CD4-positive, alpha-beta T cell (primary cell): ENCODE measurements at regions not wholly inside any gene's neighbourhood (a gene's known extent, or its start where the extent isn't known, plus 50 kb on each side); places are given as distances from the start of the nearest gene placed in this dataset.
A peak's percentile ranks its signal among the peaks of the same experiment; 100 is the strongest.

Experiments used
- ATAC-seq: fragments of 200-7000 bp; cut with Tn5 transposase; one replicate; pipeline ENCODE4 v1.10.0; 2022; ENCODE audit warnings: mild to moderate bottlenecking; ENCODE audit not compliant: poor library complexity
- CTCF ChIA-PET: fragments of 350-600 bp; sonication (Branson Sonifier 250); formaldehyde crosslinking; loops from one replicate; lab custom pipeline; 2021; ENCODE audit warnings: antibody characterized with exemption, inconsistent platforms; lab: Charles Lee
- POLR2A ChIA-PET: fragments of 350-600 bp; sonication (Branson Sonifier 250); formaldehyde crosslinking; loops from one replicate; lab custom pipeline; 2021; ENCODE audit warnings: antibody characterized with exemption, inconsistent platforms; lab: Charles Lee
- DNase-seq, 14 experiments: peaks; one replicate each; pipeline ENCODE4 v3.0.0-alpha.2; 2013 to 2020; ENCODE audit warnings: mixed read lengths in 2 of 14
- H3K27ac ChIP-seq, 2 donors: one replicate each; pipeline versions ENCODE4 v1.5.1 to v1.7.0; 2013; ENCODE audit warnings: low read length in 2 of 2, low read depth in 1 of 2, mild to moderate bottlenecking in 1 of 2
- H3K27me3 ChIP-seq, 2 experiments: 1 replicate in 1 of 2; 2 replicates in 1 of 2; pipeline versions ENCODE4 v1.6.1 to v1.7.0; 2013; ENCODE audit warnings: low read length in 2 of 2, control low read depth in 1 of 2, mild to moderate bottlenecking in 1 of 2, moderate library complexity in 1 of 2; ENCODE audit not compliant: insufficient read depth in 2 of 2, control insufficient read depth in 1 of 2
- H3K36me3 ChIP-seq: one replicate; pipeline ENCODE4 v1.6.1; 2013; ENCODE audit warnings: low read length, control low read depth; ENCODE audit not compliant: insufficient read depth
- H3K4me1 ChIP-seq: one replicate; pipeline ENCODE4 v1.6.1; 2013; ENCODE audit warnings: low read length, control low read depth; ENCODE audit not compliant: insufficient read depth
- H3K4me3 ChIP-seq: one replicate; pipeline ENCODE4 v1.5.1; 2013; ENCODE audit warnings: mild to moderate bottlenecking, low read length, moderate library complexity
- H3K9me3 ChIP-seq, 2 experiments: 1 replicate in 1 of 2; 2 replicates in 1 of 2; pipeline versions ENCODE4 v1.6.1 to v1.7.0; 2013; ENCODE audit warnings: low read length in 2 of 2, mild to moderate bottlenecking in 2 of 2, control low read depth in 1 of 2, moderate library complexity in 1 of 2; ENCODE audit not compliant: control insufficient read depth in 1 of 2, insufficient read depth in 1 of 2
- H3K27ac Mint-ChIP-seq: one replicate; pipeline ENCODE4 v1.8.0; 2020; ENCODE audit warnings: mixed read lengths
- H3K27me3 Mint-ChIP-seq: one replicate; pipeline ENCODE4 v1.8.0; 2021; ENCODE audit warnings: mixed read lengths
- H3K36me3 Mint-ChIP-seq: one replicate; pipeline ENCODE4 v1.8.0; 2021; ENCODE audit warnings: low read depth, mixed read lengths
- H3K4me1 Mint-ChIP-seq: one replicate; pipeline ENCODE4 v1.8.0; 2021; ENCODE audit warnings: low read depth, mixed read lengths
- H3K4me3 Mint-ChIP-seq: one replicate; pipeline ENCODE4 v1.8.0; 2020; ENCODE audit warnings: mild to moderate bottlenecking, mixed read lengths
- H3K9me3 Mint-ChIP-seq: one replicate; pipeline ENCODE4 v1.8.0; 2020; ENCODE audit warnings: mixed read lengths
- intact Hi-C, 2 experiments: fragments of 100-400 bp; cut with DNase I in 1 of 2; cut with micrococcal nuclease in 1 of 2; formaldehyde crosslinking; loops; one replicate each; pipeline versions ENCODE4 v1.15.1 to v1.9.0; 2023 to 2025; cut with DNase I, micrococcal nuclease
- TF ChIP-seq, protein P1 (sequence below): fragments of 200-600 bp; IDR thresholded peaks from one replicate; pipeline ENCODE4 v1.8.0; 2022; ENCODE audit warnings: antibody characterized with exemption, mild to moderate bottlenecking

DNA sequence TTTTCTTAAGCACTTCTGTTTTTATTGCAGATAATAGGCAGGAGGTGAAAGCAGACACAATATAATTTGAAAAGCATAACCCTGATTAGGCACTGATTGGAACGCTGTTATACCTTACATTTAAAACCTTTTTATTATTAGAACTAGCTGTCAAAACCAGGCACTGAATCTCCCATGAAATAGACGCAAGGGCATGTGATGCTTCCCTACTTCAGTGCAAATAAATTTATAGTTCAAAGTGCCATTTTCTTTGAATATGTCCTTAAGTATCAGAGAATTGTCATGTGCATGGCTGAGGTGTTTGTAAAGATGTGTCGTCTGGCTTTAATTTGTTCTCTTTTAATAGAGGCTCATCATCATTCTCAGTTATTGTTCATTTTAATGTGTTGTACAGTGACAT lies 386.0 kb downstream of the NR2F2 start:
- TF ChIP-seq, protein P1, sequence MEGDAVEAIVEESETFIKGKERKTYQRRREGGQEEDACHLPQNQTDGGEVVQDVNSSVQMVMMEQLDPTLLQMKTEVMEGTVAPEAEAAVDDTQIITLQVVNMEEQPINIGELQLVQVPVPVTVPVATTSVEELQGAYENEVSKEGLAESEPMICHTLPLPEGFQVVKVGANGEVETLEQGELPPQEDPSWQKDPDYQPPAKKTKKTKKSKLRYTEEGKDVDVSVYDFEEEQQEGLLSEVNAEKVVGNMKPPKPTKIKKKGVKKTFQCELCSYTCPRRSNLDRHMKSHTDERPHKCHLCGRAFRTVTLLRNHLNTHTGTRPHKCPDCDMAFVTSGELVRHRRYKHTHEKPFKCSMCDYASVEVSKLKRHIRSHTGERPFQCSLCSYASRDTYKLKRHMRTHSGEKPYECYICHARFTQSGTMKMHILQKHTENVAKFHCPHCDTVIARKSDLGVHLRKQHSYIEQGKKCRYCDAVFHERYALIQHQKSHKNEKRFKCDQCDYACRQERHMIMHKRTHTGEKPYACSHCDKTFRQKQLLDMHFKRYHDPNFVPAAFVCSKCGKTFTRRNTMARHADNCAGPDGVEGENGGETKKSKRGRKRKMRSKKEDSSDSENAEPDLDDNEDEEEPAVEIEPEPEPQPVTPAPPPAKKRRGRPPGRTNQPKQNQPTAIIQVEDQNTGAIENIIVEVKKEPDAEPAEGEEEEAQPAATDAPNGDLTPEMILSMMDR = no peak
- ChIA-PET POLR2A (no interaction called here), CTCF (no interaction called here)
- no peaks in the 10 kb centered on the region for H3K9me3 Mint-ChIP-seq
- no peaks in the 10 kb centered on the region for H3K36me3 Mint-ChIP-seq
- H3K27ac Mint-ChIP-seq = no peak overlapping the region
- ATAC-seq (no peak), DNase-seq (no peak)
- no peak overlapping the region for H3K27ac ChIP-seq
- H3K4me1 Mint-ChIP-seq = no peaks in the 10 kb centered on the region
- H3K27me3 ChIP-seq = no peaks in the 10 kb centered on the region
- H3K36me3 ChIP-seq = no peaks in the 10 kb centered on the region
- no peaks in the 10 kb centered on the region for H3K9me3 ChIP-seq
- H3K4me3 ChIP-seq = no peak overlapping the region
- no peaks in the 10 kb centered on the region for H3K4me1 ChIP-seq
- intact Hi-C loops = no loop called here
- H3K4me3 Mint-ChIP-seq = no peak overlapping the region
- no peaks in the 10 kb centered on the region for H3K27me3 Mint-ChIP-seq

DNA sequence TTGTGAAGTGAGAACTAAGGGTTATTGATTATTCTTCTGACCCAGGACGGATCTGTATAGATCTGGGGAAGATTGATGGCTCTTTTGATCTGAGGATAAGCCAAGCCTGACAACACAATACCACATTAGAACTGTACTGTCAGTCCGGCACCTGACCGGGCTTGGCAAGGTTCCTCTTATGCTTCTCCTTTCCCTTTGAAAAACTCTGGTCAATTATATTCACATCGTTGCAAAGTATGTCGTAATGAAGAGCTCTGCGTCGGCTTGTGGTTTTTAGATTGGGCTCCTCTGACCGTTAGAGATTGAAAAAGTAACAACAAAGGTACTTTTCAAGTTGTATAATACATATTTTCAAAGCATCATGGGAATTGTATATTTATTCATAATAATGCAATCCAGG lies 389.8 kb downstream of the NR2F2 start:
- TF ChIP-seq, protein P1 = no peak
- Histone ChIP-seq H3K27ac (no peak overlapping the region), H3K36me3 (no peaks in the 10 kb centered on the region), H3K4me1 (no peaks in the 10 kb centered on the region), H3K9me3 (peaks cover 0 to 4% of the 10 kb centered on the region in 2 experiments), H3K27me3 (no peaks in the 10 kb centered on the region), H3K4me3 (no peak overlapping the region)
- H3K4me1 Mint-ChIP-seq = no peaks in the 10 kb centered on the region
- no peaks in the 10 kb centered on the region for H3K36me3 Mint-ChIP-seq
- H3K27ac Mint-ChIP-seq = no peak overlapping the region
- ChIA-PET CTCF (no interaction called here), POLR2A (no interaction called here)
- ATAC-seq (no peak), DNase-seq (peak in 1 of 14 experiments; percentile 3)
- H3K4me3 Mint-ChIP-seq = no peak overlapping the region
- H3K9me3 Mint-ChIP-seq = no peaks in the 10 kb centered on the region
- intact Hi-C loops = no loop called here
- no peaks in the 10 kb centered on the region for H3K27me3 Mint-ChIP-seq

DNA sequence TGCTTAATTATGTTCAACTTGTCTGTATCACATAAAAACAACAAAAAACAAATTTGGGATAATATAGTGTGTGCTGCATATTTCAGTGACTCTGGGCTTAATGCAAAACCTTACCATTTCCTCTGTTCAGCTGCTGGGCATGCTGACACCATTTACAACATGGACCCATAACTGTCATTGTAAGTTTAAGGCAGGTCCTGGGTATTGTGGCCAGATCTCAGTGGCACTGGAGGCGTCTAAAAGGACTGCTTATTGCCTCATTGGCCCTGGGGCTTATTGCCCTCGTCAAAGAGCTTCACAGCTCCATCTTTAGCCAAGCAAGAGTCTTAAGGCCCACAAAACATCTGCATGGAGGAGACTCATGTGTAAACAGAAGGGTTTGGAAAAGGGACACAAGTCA lies 390.2 kb downstream of the NR2F2 start:
- Histone ChIP-seq H3K4me3 (no peak overlapping the region), H3K9me3 (peaks cover 0 to 4% of the 10 kb centered on the region in 2 experiments), H3K36me3 (no peaks in the 10 kb centered on the region), H3K27me3 (no peaks in the 10 kb centered on the region), H3K4me1 (no peaks in the 10 kb centered on the region), H3K27ac (no peak overlapping the region)
- no peak for DNase-seq
- Mint-ChIP-seq H3K4me3 (no peak overlapping the region), H3K27ac (no peak overlapping the region), H3K27me3 (no peaks in the 10 kb centered on the region), H3K4me1 (no peaks in the 10 kb centered on the region), H3K36me3 (no peaks in the 10 kb centered on the region), H3K9me3 (no peaks in the 10 kb centered on the region)
- TF ChIP-seq, protein P1 = no peak
- POLR2A ChIA-PET = no interaction called here
- no peak for ATAC-seq
- CTCF ChIA-PET = no interaction called here
- intact Hi-C loops = no loop called here
